Activated B cell treated with CpG ODN at 0.5 μM for 24 hours (primary cell): ENCODE measurements at regions not wholly inside any gene's neighbourhood (a gene's known extent, or its start where the extent isn't known, plus 50 kb on each side); places are given as distances from the start of the nearest gene placed in this dataset.

ENCODE experiments used
- ATAC-seq: fragments of 200-7000 bp; cut with Tn5 transposase; one replicate; pipeline ENCODE4 v1.10.0; 2021; ENCODE audit warnings: low read depth, mild to moderate bottlenecking, moderate library complexity
- CTCF ChIA-PET: fragments of 350-600 bp; sonication (Branson Sonifier 250); formaldehyde crosslinking; loops from one replicate; lab custom pipeline; 2021; ENCODE audit warnings: antibody characterized with exemption; lab: Charles Lee
- POLR2A ChIA-PET: fragments of 350-600 bp; sonication (Branson Sonifier 250); formaldehyde crosslinking; loops from one replicate; lab custom pipeline; 2021; ENCODE audit warnings: antibody characterized with exemption; lab: Charles Lee
- DNase-seq: peaks from one replicate; pipeline ENCODE4 v3.0.0; 2022
- H3K27ac Mint-ChIP-seq: one replicate; pipeline ENCODE4 v1.8.0; 2020; ENCODE audit warnings: mixed read lengths
- H3K27me3 Mint-ChIP-seq: one replicate; pipeline ENCODE4 v1.8.0; 2021; ENCODE audit warnings: mixed read lengths
- H3K36me3 Mint-ChIP-seq: one replicate; pipeline ENCODE4 v1.8.0; 2021; ENCODE audit warnings: low read depth, mixed read lengths
- H3K4me1 Mint-ChIP-seq: one replicate; pipeline ENCODE4 v1.8.0; 2021; ENCODE audit warnings: mixed read lengths
- H3K4me3 Mint-ChIP-seq: one replicate; pipeline ENCODE4 v1.8.0; 2020; ENCODE audit warnings: mild to moderate bottlenecking, mixed read lengths
- H3K9me3 Mint-ChIP-seq: one replicate; pipeline ENCODE4 v1.8.0; 2020; ENCODE audit warnings: mixed read lengths
- CTCF ChIP-seq: fragments of 200-600 bp; IDR thresholded peaks from one replicate; pipeline ENCODE4 v1.8.0; 2022; ENCODE audit warnings: antibody characterized with exemption, mild to moderate bottlenecking
- intact Hi-C: fragments of 100-400 bp; cut with micrococcal nuclease; formaldehyde crosslinking; loops from one replicate; pipeline ENCODE4 v1.15.1; 2024

- Mint-ChIP-seq H3K9me3 (no peaks in the 10 kb centered on the region), H3K4me3 (no peak overlapping the region), H3K4me1 (no peaks in the 10 kb centered on the region), H3K27me3 (no peaks in the 10 kb centered on the region), H3K36me3 (no peaks in the 10 kb centered on the region), H3K27ac (no peak overlapping the region)
- ATAC-seq = no peak
- ChIA-PET POLR2A (no interaction called here), CTCF (interaction anchor here (0.8 kb wide), 1 partner anchor 22 kb away, joined by 3 read pairs; no protein-coding TSS in a partner anchor)
- TF ChIP-seq CTCF = no peak
- no peak for DNase-seq
- intact Hi-C loops = no loop called here
Observed at GRCh38 chr2:42881732-42882131, 89.3 kb upstream of the HAAO start.

GRCh38 chr2:42880738-42881690, 88.6 kb upstream of the HAAO start:
- no peak for TF ChIP-seq CTCF
- CTCF ChIA-PET = no interaction called here
- POLR2A ChIA-PET = no interaction called here
- Mint-ChIP-seq H3K4me1 (no peaks in the 10 kb centered on the region), H3K27me3 (no peaks in the 10 kb centered on the region), H3K4me3 (no peak overlapping the region), H3K9me3 (no peaks in the 10 kb centered on the region), H3K36me3 (no peaks in the 10 kb centered on the region), H3K27ac (no peak overlapping the region)
- DNase-seq = no peak
- intact Hi-C loops = no loop called here
- no peak for ATAC-seq

GRCh38 chr2:42879913-42880737, 87.7 kb upstream of the HAAO start:
- H3K4me1 Mint-ChIP-seq = no peaks in the 10 kb centered on the region
- no peak overlapping the region for H3K4me3 Mint-ChIP-seq
- TF ChIP-seq CTCF = no peak
- H3K9me3 Mint-ChIP-seq = no peaks in the 10 kb centered on the region
- H3K27me3 Mint-ChIP-seq = no peaks in the 10 kb centered on the region
- CTCF ChIA-PET = no interaction called here
- POLR2A ChIA-PET = no interaction called here
- no peak for DNase-seq
- no peak for ATAC-seq
- intact Hi-C loops = no loop called here
- no peaks in the 10 kb centered on the region for H3K36me3 Mint-ChIP-seq
- H3K27ac Mint-ChIP-seq = no peak overlapping the region

- ChIA-PET POLR2A (no interaction called here), CTCF (no interaction called here)
- no peak for ATAC-seq
Observed at GRCh38 chr2:42879121-42879705, 86.8 kb upstream of the HAAO start.

More at GRCh38 chr2:42879121-42879705, 86.8 kb upstream of the HAAO start:
- no peaks in the 10 kb centered on the region for H3K4me1 Mint-ChIP-seq
- TF ChIP-seq CTCF = no peak
- H3K27me3 Mint-ChIP-seq = no peaks in the 10 kb centered on the region
- DNase-seq = no peak
- no peak overlapping the region for H3K4me3 Mint-ChIP-seq
- no peaks in the 10 kb centered on the region for H3K36me3 Mint-ChIP-seq
- H3K9me3 Mint-ChIP-seq = no peaks in the 10 kb centered on the region
- H3K27ac Mint-ChIP-seq = no peak overlapping the region
- intact Hi-C loops = no loop called here
